ENCODE measurements at regions not wholly inside any gene's neighbourhood (a gene's known extent, or its start where the extent isn't known, plus 50 kb on each side); places are given as distances from the start of the nearest gene placed in this dataset.

- Histone ChIP-seq H3K27me3 (ENCODE audit: control insufficient read depth in 4 of 4, insufficient read depth in 4 of 4, low read length in 3 of 4) (peaks cover 0 to 4% (median 0%) of the 10 kb centered on the region in 4 donors), H3K36me3 (ENCODE audit: control insufficient read depth in 4 of 4, insufficient read depth in 3 of 4, low read depth in 1 of 4, low read length in 3 of 4) (no peaks in the 10 kb centered on the region), H3K4me3 (ENCODE audit: low read depth in 1 of 3, low read length in 3 of 3) (no peak overlapping the region), H3K9me3 (ENCODE audit: control insufficient read depth in 4 of 4, low read length in 3 of 4) (no peaks in the 10 kb centered on the region), H3K4me1 (ENCODE audit: control insufficient read depth in 4 of 4, insufficient read depth in 4 of 4, low read length in 3 of 4) (no peaks in the 10 kb centered on the region), H3K27ac (ENCODE audit: low read depth in 1 of 2, low read length in 2 of 2) (no peak overlapping the region), H3K9ac (ENCODE audit: low read depth in 1 of 2, low read length in 2 of 2) (no peak overlapping the region)
- peak; percentile 42 for DNase-seq (ENCODE audit: low spot score)
- WGBS, result 28% methylated on average over 14 of the region's 14 CpGs
- TF ChIP-seq, protein P1, sequence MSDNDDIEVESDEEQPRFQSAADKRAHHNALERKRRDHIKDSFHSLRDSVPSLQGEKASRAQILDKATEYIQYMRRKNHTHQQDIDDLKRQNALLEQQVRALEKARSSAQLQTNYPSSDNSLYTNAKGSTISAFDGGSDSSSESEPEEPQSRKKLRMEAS (IDR thresholded peaks at IDR 0.05), result no peak
- TF ChIP-seq NR2F2 (IDR thresholded peaks at IDR 0.05), result peak; percentile 28
These were observed 551.0 kb downstream of the CCDC171 start for GRCh38 chr9:16103620-16104397.

GRCh38 chr9:16105168-16106020 is 552.6 kb downstream of the CCDC171 start:
- no peak for DNase-seq (ENCODE audit: low spot score)
- H3K9me3 ChIP-seq (ENCODE audit: control insufficient read depth in 4 of 4, low read length in 3 of 4), result no peaks in the 10 kb centered on the region
- H3K9ac ChIP-seq (ENCODE audit: low read depth in 1 of 2, low read length in 2 of 2), result no peak overlapping the region
- 80% methylated on average over 9 of the region's 9 CpGs for WGBS
- H3K27ac ChIP-seq (ENCODE audit: low read depth in 1 of 2, low read length in 2 of 2), result no peak overlapping the region
- no peaks in the 10 kb centered on the region for H3K36me3 ChIP-seq (ENCODE audit: control insufficient read depth in 4 of 4, insufficient read depth in 3 of 4, low read depth in 1 of 4, low read length in 3 of 4)
- TF ChIP-seq TAF1 (conservative IDR thresholded peaks at IDR 0.05), result no peak
- TF ChIP-seq, protein P2, sequence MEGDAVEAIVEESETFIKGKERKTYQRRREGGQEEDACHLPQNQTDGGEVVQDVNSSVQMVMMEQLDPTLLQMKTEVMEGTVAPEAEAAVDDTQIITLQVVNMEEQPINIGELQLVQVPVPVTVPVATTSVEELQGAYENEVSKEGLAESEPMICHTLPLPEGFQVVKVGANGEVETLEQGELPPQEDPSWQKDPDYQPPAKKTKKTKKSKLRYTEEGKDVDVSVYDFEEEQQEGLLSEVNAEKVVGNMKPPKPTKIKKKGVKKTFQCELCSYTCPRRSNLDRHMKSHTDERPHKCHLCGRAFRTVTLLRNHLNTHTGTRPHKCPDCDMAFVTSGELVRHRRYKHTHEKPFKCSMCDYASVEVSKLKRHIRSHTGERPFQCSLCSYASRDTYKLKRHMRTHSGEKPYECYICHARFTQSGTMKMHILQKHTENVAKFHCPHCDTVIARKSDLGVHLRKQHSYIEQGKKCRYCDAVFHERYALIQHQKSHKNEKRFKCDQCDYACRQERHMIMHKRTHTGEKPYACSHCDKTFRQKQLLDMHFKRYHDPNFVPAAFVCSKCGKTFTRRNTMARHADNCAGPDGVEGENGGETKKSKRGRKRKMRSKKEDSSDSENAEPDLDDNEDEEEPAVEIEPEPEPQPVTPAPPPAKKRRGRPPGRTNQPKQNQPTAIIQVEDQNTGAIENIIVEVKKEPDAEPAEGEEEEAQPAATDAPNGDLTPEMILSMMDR (IDR thresholded peaks at IDR 0.05; ENCODE audit: low read depth, low read length, missing input control), result no peak
- no peak for TF ChIP-seq YY1 (IDR thresholded peaks at IDR 0.05)
- no peak for TF ChIP-seq SP1 (IDR thresholded peaks at IDR 0.05)
- TF ChIP-seq HNF4G (IDR thresholded peaks at IDR 0.05), result no peak
- TF ChIP-seq, protein P3, sequence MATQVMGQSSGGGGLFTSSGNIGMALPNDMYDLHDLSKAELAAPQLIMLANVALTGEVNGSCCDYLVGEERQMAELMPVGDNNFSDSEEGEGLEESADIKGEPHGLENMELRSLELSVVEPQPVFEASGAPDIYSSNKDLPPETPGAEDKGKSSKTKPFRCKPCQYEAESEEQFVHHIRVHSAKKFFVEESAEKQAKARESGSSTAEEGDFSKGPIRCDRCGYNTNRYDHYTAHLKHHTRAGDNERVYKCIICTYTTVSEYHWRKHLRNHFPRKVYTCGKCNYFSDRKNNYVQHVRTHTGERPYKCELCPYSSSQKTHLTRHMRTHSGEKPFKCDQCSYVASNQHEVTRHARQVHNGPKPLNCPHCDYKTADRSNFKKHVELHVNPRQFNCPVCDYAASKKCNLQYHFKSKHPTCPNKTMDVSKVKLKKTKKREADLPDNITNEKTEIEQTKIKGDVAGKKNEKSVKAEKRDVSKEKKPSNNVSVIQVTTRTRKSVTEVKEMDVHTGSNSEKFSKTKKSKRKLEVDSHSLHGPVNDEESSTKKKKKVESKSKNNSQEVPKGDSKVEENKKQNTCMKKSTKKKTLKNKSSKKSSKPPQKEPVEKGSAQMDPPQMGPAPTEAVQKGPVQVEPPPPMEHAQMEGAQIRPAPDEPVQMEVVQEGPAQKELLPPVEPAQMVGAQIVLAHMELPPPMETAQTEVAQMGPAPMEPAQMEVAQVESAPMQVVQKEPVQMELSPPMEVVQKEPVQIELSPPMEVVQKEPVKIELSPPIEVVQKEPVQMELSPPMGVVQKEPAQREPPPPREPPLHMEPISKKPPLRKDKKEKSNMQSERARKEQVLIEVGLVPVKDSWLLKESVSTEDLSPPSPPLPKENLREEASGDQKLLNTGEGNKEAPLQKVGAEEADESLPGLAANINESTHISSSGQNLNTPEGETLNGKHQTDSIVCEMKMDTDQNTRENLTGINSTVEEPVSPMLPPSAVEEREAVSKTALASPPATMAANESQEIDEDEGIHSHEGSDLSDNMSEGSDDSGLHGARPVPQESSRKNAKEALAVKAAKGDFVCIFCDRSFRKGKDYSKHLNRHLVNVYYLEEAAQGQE (IDR thresholded peaks at IDR 0.05), result no peak
- no peak for TF ChIP-seq ATF3 (IDR thresholded peaks at IDR 0.05)
- TF ChIP-seq FOXA2 (IDR thresholded peaks at IDR 0.05), result no peak
- no peak for TF ChIP-seq RAD21 (IDR thresholded peaks at IDR 0.05)
- TF ChIP-seq FOXA1 (IDR thresholded peaks at IDR 0.05), result no peak
- TF ChIP-seq NR2F2 (IDR thresholded peaks at IDR 0.05), result no peak
- no peak for TF ChIP-seq ZBTB33 (IDR thresholded peaks at IDR 0.05)
- TF ChIP-seq HNF4A (conservative IDR thresholded peaks at IDR 0.05), result no peak
- TF ChIP-seq GABPA (IDR thresholded peaks at IDR 0.05 in 1 of 2, conservative IDR thresholded peaks at IDR 0.05 in 1 of 2), result no peak
- TF ChIP-seq EGR1 (IDR thresholded peaks at IDR 0.05; ENCODE audit: low read depth in 2 of 2), result no peak
- no peak for TF ChIP-seq JUND (IDR thresholded peaks at IDR 0.05)
- TF ChIP-seq RXRA (IDR thresholded peaks at IDR 0.05), result no peak
- TF ChIP-seq, protein P1 (IDR thresholded peaks at IDR 0.05), result no peak
- peaks cover 0 to 4% (median 0%) of the 10 kb centered on the region in 4 donors for H3K27me3 ChIP-seq (ENCODE audit: control insufficient read depth in 4 of 4, insufficient read depth in 4 of 4, low read length in 3 of 4)
- H3K4me3 ChIP-seq (ENCODE audit: low read depth in 1 of 3, low read length in 3 of 3), result no peak overlapping the region
- H3K4me1 ChIP-seq (ENCODE audit: control insufficient read depth in 4 of 4, insufficient read depth in 4 of 4, low read length in 3 of 4), result no peaks in the 10 kb centered on the region

Data from liver (tissue), 8 donors.